RWPE2 (cell line): ENCODE measurements at regions not wholly inside any gene's neighbourhood (a gene's known extent, or its start where the extent isn't known, plus 50 kb on each side); places are given as distances from the start of the nearest gene placed in this dataset.

Experiments used
- ATAC-seq: fragments of 200-7000 bp; cut with Tn5 transposase; 3 replicates; pipeline ENCODE4 v1.9.1; 2021; ENCODE audit warnings: low read depth
- DNase-seq: peaks from one replicate; pipeline ENCODE4 v3.0.0-alpha.2; 2020; ENCODE audit warnings: low spot score
- H3K27ac ChIP-seq: fragments of 450-650 bp; 2 replicates; pipeline ENCODE4 v1.5.1; 2017; ENCODE audit warnings: mild to moderate bottlenecking; ENCODE audit not compliant: poor library complexity, severe bottlenecking
- H3K27me3 ChIP-seq: fragments of 250-450 bp; sonication (Bioruptor Pico); 2 replicates; pipeline ENCODE4 v1.5.1; 2021; ENCODE audit warnings: mild to moderate bottlenecking, moderate library complexity; ENCODE audit not compliant: insufficient read depth, poor library complexity, severe bottlenecking
- H3K36me3 ChIP-seq: fragments of 250-450 bp; sonication (Bioruptor Pico); 2 replicates; pipeline ENCODE4 v1.5.1; 2020; ENCODE audit warnings: low read depth, mild to moderate bottlenecking, moderate library complexity
- H3K4me1 ChIP-seq: fragments of 250-450 bp; sonication (Bioruptor Pico); 2 replicates; pipeline ENCODE4 v1.5.1; 2021; ENCODE audit warnings: mild to moderate bottlenecking, moderate library complexity; ENCODE audit not compliant: insufficient read depth, poor library complexity, severe bottlenecking
- H3K4me3 ChIP-seq: fragments of 250-450 bp; sonication (Bioruptor Pico); 2 replicates; pipeline ENCODE4 v1.5.1; 2021; ENCODE audit warnings: mild to moderate bottlenecking, moderate library complexity; ENCODE audit not compliant: severe bottlenecking
- H3K9me3 ChIP-seq: fragments of 250-450 bp; sonication (Bioruptor Pico); 2 replicates; pipeline ENCODE4 v1.5.1; 2021; ENCODE audit warnings: mild to moderate bottlenecking, moderate library complexity; ENCODE audit not compliant: severe bottlenecking
- TF ChIP-seq, protein P1 (sequence below): fragments of 450-650 bp; IDR thresholded peaks from one replicate; pipeline ENCODE4 v1.5.1; 2017; ENCODE audit warnings: mild to moderate bottlenecking, moderate library complexity; ENCODE audit not compliant: poor library complexity, severe bottlenecking

- Histone ChIP-seq H3K27me3 (no peaks in the 10 kb centered on the region), H3K4me1 (peaks cover 7% of the 10 kb centered on the region), H3K36me3 (no peaks in the 10 kb centered on the region), H3K9me3 (no peaks in the 10 kb centered on the region), H3K4me3 (no peak overlapping the region), H3K27ac (no peak overlapping the region)
- no peak for ATAC-seq
- DNase-seq = no peak
- TF ChIP-seq, protein P1, sequence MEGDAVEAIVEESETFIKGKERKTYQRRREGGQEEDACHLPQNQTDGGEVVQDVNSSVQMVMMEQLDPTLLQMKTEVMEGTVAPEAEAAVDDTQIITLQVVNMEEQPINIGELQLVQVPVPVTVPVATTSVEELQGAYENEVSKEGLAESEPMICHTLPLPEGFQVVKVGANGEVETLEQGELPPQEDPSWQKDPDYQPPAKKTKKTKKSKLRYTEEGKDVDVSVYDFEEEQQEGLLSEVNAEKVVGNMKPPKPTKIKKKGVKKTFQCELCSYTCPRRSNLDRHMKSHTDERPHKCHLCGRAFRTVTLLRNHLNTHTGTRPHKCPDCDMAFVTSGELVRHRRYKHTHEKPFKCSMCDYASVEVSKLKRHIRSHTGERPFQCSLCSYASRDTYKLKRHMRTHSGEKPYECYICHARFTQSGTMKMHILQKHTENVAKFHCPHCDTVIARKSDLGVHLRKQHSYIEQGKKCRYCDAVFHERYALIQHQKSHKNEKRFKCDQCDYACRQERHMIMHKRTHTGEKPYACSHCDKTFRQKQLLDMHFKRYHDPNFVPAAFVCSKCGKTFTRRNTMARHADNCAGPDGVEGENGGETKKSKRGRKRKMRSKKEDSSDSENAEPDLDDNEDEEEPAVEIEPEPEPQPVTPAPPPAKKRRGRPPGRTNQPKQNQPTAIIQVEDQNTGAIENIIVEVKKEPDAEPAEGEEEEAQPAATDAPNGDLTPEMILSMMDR = no peak
Measured at GRCh38 chr16:85475691-85476300, 137.3 kb upstream of the GSE1 start.

GRCh38 chr16:85476389-85476788 is 136.7 kb upstream of the GSE1 start:
- H3K4me1 ChIP-seq = peaks cover 7% of the 10 kb centered on the region
- H3K36me3 ChIP-seq = no peaks in the 10 kb centered on the region
- no peak overlapping the region for H3K4me3 ChIP-seq
- no peak overlapping the region for H3K27ac ChIP-seq
- no peaks in the 10 kb centered on the region for H3K27me3 ChIP-seq
- no peak for ATAC-seq
- TF ChIP-seq, protein P1 = no peak
- no peak for DNase-seq
- H3K9me3 ChIP-seq = no peaks in the 10 kb centered on the region

GRCh38 chr16:85477801-85478363 is 135.2 kb upstream of the GSE1 start:
- Histone ChIP-seq H3K4me1 (no peaks in the 10 kb centered on the region), H3K27ac (no peak overlapping the region), H3K27me3 (no peaks in the 10 kb centered on the region), H3K36me3 (no peaks in the 10 kb centered on the region), H3K4me3 (no peak overlapping the region), H3K9me3 (no peaks in the 10 kb centered on the region)
- DNase-seq (no peak), ATAC-seq (no peak)
- TF ChIP-seq, protein P1 = no peak

GRCh38 chr16:85479972-85480726 is 133.0 kb upstream of the GSE1 start:
- H3K36me3 ChIP-seq = no peaks in the 10 kb centered on the region
- H3K27me3 ChIP-seq = no peaks in the 10 kb centered on the region
- no peak overlapping the region for H3K27ac ChIP-seq
- no peak overlapping the region for H3K4me3 ChIP-seq
- H3K4me1 ChIP-seq = no peaks in the 10 kb centered on the region
- TF ChIP-seq, protein P1 = peak; percentile 20
- ATAC-seq = peak; percentile 25; the same call in 1 of the 3 replicates
- H3K9me3 ChIP-seq = no peaks in the 10 kb centered on the region
- no peak for DNase-seq
